Neural progenitor cell (in vitro differentiated cells): ENCODE measurements at regions not wholly inside any gene's neighbourhood (a gene's known extent, or its start where the extent isn't known, plus 50 kb on each side); places are given as distances from the start of the nearest gene placed in this dataset.

Source experiments
- CTCF ChIP-seq: fragments of 200-600 bp; sonication (generic); IDR thresholded peaks from 2 replicates; pipeline ENCODE4 v1.5.1; 2017; ENCODE audit warnings: antibody characterized with exemption, mild to moderate bottlenecking
- EZH2 ChIP-seq: fragments of 200-600 bp; sonication (generic); IDR thresholded peaks from 2 replicates; pipeline ENCODE4 v1.6.1; 2017; ENCODE audit warnings: antibody characterized with exemption, mild to moderate bottlenecking, moderate library complexity

GRCh38 chr20:22465622-22466446 is 118.5 kb downstream of the FOXA2 start:
- TF ChIP-seq CTCF (no peak), EZH2 (no peak)
